ENCODE measurements at regions not wholly inside any gene's neighbourhood (a gene's known extent, or its start where the extent isn't known, plus 50 kb on each side); places are given as distances from the start of the nearest gene placed in this dataset.
"Not testable (repeated sequence)": the region's sequence is repeated elsewhere in the genome, so short reads cannot be mapped to it uniquely, and the experiment has no call there.

DNA sequence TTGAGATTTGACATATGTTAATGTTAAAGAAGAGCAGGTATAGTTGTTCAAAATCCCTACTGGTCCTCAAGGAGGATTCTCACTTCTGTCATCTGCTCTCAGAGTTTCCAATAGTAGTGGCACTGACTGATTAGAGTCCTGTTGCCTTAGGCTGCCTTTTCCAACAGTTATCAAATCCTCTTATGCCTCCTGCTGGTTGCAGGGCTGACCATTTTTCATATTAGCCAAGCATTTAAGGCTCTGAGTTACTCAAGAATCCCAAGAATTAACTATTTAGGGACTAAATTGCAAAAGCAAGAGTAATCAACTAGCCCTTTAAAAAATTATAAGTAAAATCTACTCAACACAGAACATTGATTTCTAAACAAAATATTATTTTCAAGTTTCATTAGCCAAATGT lies 212.0 kb upstream of the CHORDC1 start:
- Histone ChIP-seq H3K4me2 (no peak overlapping the region), H3K9me3 (ENCODE audit: low read depth) (no peaks in the 10 kb centered on the region), H4K20me1 (ENCODE audit: insufficient read depth, poor library complexity, severe bottlenecking) (no peaks in the 10 kb centered on the region), H3K36me3 (replicated peaks; ENCODE audit: insufficient read depth, low read depth) (no peaks in the 10 kb centered on the region), H3K4me1 (ENCODE audit: insufficient read depth) (no peaks in the 10 kb centered on the region), H3K4me3 (no peak overlapping the region), H3K27me3 (no peaks in the 10 kb centered on the region), H2AFZ (no peak overlapping the region), H3K9me2 (replicated peaks; ENCODE audit: insufficient read depth) (no peaks in the 10 kb centered on the region), H3K79me2 (no peaks in the 10 kb centered on the region), H3K27ac (no peak overlapping the region)
- peak; percentile 44 for DNase-seq (ENCODE audit: low spot score)
- TF ChIP-seq EZH2phosphoT487 (IDR thresholded peaks at IDR 0.05; ENCODE audit: low read depth, severe bottlenecking, unreplicated experiment) = no peak
- TF ChIP-seq, protein P1, sequence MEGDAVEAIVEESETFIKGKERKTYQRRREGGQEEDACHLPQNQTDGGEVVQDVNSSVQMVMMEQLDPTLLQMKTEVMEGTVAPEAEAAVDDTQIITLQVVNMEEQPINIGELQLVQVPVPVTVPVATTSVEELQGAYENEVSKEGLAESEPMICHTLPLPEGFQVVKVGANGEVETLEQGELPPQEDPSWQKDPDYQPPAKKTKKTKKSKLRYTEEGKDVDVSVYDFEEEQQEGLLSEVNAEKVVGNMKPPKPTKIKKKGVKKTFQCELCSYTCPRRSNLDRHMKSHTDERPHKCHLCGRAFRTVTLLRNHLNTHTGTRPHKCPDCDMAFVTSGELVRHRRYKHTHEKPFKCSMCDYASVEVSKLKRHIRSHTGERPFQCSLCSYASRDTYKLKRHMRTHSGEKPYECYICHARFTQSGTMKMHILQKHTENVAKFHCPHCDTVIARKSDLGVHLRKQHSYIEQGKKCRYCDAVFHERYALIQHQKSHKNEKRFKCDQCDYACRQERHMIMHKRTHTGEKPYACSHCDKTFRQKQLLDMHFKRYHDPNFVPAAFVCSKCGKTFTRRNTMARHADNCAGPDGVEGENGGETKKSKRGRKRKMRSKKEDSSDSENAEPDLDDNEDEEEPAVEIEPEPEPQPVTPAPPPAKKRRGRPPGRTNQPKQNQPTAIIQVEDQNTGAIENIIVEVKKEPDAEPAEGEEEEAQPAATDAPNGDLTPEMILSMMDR (IDR thresholded peaks at IDR 0.05; ENCODE audit: poor library complexity) = peak; percentile 47
- no peak for TF ChIP-seq EZH2 (IDR thresholded peaks at IDR 0.05; ENCODE audit: borderline replicate concordance)

DNA sequence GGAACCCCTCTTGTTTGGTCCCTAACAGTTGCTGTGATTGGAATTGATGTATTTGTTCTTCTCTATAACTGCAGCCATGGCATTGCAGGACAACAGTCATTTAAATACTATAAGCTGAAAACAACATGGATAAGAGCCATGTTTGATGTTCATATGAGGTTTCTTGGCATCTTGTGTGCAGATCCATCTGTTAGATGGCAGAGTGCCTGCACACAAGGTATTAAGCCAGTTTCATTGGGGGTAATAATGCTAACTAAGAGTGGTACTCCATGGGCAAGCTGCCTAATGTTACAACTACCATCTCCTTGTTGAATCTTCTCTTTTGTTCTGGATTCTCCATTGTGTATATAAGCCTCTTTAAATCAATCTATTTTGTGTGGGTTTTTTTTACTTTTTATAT lies 206.0 kb upstream of the CHORDC1 start:
- DNase-seq (ENCODE audit: low spot score) = no peak
- Histone ChIP-seq H2AFZ (no peak overlapping the region), H3K4me3 (no peak overlapping the region), H3K27ac (no peak overlapping the region), H4K20me1 (ENCODE audit: insufficient read depth, poor library complexity, severe bottlenecking) (no peaks in the 10 kb centered on the region), H3K79me2 (no peaks in the 10 kb centered on the region), H3K27me3 (no peaks in the 10 kb centered on the region), H3K9me2 (replicated peaks; ENCODE audit: insufficient read depth) (no peaks in the 10 kb centered on the region), H3K4me2 (no peak overlapping the region), H3K36me3 (replicated peaks; ENCODE audit: insufficient read depth, low read depth) (no peaks in the 10 kb centered on the region), H3K9me3 (ENCODE audit: low read depth) (no peaks in the 10 kb centered on the region), H3K4me1 (ENCODE audit: insufficient read depth) (no peaks in the 10 kb centered on the region)
- TF ChIP-seq, protein P1 (IDR thresholded peaks at IDR 0.05; ENCODE audit: poor library complexity) = no peak
- TF ChIP-seq EZH2 (IDR thresholded peaks at IDR 0.05; ENCODE audit: borderline replicate concordance) (no peak), EZH2phosphoT487 (IDR thresholded peaks at IDR 0.05; ENCODE audit: low read depth, severe bottlenecking, unreplicated experiment) (no peak)

- no peaks in the 10 kb centered on the region for H3K4me1 ChIP-seq (ENCODE audit: insufficient read depth)
- H3K9me2 ChIP-seq (replicated peaks; ENCODE audit: insufficient read depth) = no peaks in the 10 kb centered on the region
- no peak overlapping the region for H3K27ac ChIP-seq
- 93% methylated on average over 5 of the region's 5 CpGs for WGBS (ENCODE audit: low lambda C conversion rate, missing lambda C conversion rate)
- H4K20me1 ChIP-seq (ENCODE audit: insufficient read depth, poor library complexity, severe bottlenecking) = no peaks in the 10 kb centered on the region
- H2AFZ ChIP-seq = no peak overlapping the region
- H3K4me3 ChIP-seq = no peak overlapping the region
- no peaks in the 10 kb centered on the region for H3K27me3 ChIP-seq
- no peaks in the 10 kb centered on the region for H3K79me2 ChIP-seq
- TF ChIP-seq EZH2 (IDR thresholded peaks at IDR 0.05; ENCODE audit: borderline replicate concordance) (no peak), EZH2phosphoT487 (IDR thresholded peaks at IDR 0.05; ENCODE audit: low read depth, severe bottlenecking, unreplicated experiment) (no peak)
- TF ChIP-seq, protein P1 (IDR thresholded peaks at IDR 0.05; ENCODE audit: poor library complexity) = no peak
- no peak overlapping the region for H3K4me2 ChIP-seq
- no peaks in the 10 kb centered on the region for H3K36me3 ChIP-seq (replicated peaks; ENCODE audit: insufficient read depth, low read depth)
- DNase-seq (ENCODE audit: low spot score) = no peak
- H3K9me3 ChIP-seq (ENCODE audit: low read depth) = no peaks in the 10 kb centered on the region
Observed at GRCh38 chr11:90426442-90426841, 203.6 kb upstream of the CHORDC1 start.

GRCh38 chr11:90423378-90423777 lies 200.5 kb upstream of the CHORDC1 start:
- Histone ChIP-seq H3K27ac (no peak overlapping the region), H3K36me3 (replicated peaks; ENCODE audit: insufficient read depth, low read depth) (no peaks in the 10 kb centered on the region), H3K27me3 (no peaks in the 10 kb centered on the region), H3K4me1 (ENCODE audit: insufficient read depth) (no peaks in the 10 kb centered on the region), H3K4me3 (no peak overlapping the region), H3K9me2 (replicated peaks; ENCODE audit: insufficient read depth) (no peaks in the 10 kb centered on the region), H3K79me2 (no peaks in the 10 kb centered on the region), H3K9me3 (ENCODE audit: low read depth) (no peaks in the 10 kb centered on the region), H2AFZ (no peak overlapping the region), H3K4me2 (no peak overlapping the region), H4K20me1 (ENCODE audit: insufficient read depth, poor library complexity, severe bottlenecking) (no peaks in the 10 kb centered on the region)
- TF ChIP-seq EZH2phosphoT487 (IDR thresholded peaks at IDR 0.05; ENCODE audit: low read depth, severe bottlenecking, unreplicated experiment) (no peak), EZH2 (IDR thresholded peaks at IDR 0.05; ENCODE audit: borderline replicate concordance) (no peak)
- TF ChIP-seq, protein P1 (IDR thresholded peaks at IDR 0.05; ENCODE audit: poor library complexity) = no peak
- no peak for DNase-seq (ENCODE audit: low spot score)
- WGBS (ENCODE audit: low lambda C conversion rate, missing lambda C conversion rate) = 82% methylated on average over 1 of the region's 1 CpG

- 72% methylated on average over 9 of the region's 9 CpGs for WGBS (ENCODE audit: low lambda C conversion rate, missing lambda C conversion rate)
- not testable (repeated sequence) for H3K9me3 ChIP-seq (ENCODE audit: low read depth); H4K20me1 ChIP-seq (ENCODE audit: insufficient read depth, poor library complexity, severe bottlenecking); H3K4me1 ChIP-seq (ENCODE audit: insufficient read depth); H3K36me3 ChIP-seq (replicated peaks; ENCODE audit: insufficient read depth, low read depth); H3K4me3 ChIP-seq; H3K9me2 ChIP-seq (replicated peaks; ENCODE audit: insufficient read depth); H3K4me2 ChIP-seq; H3K79me2 ChIP-seq; H2AFZ ChIP-seq; DNase-seq (ENCODE audit: low spot score); H3K27ac ChIP-seq; H3K27me3 ChIP-seq
Observed at GRCh38 chr11:90422787-90423186, 199.9 kb upstream of the CHORDC1 start.

Measured in hepatocyte (in vitro differentiated cells).